ENCODE measurements at regions not wholly inside any gene's neighbourhood (a gene's known extent, or its start where the extent isn't known, plus 50 kb on each side); places are given as distances from the start of the nearest gene placed in this dataset.

GRCh38 chr9:103669296-103669695 is 424.8 kb upstream of the SMC2 start:
- no peak overlapping the region for H3K27ac ChIP-seq
- H3K4me3 ChIP-seq (ENCODE audit: low read depth, low read length), result no peak overlapping the region
- H3K27me3 ChIP-seq (replicated peaks), result no peaks in the 10 kb centered on the region
- no peaks in the 10 kb centered on the region for H3K36me3 ChIP-seq (replicated peaks)
- in situ Hi-C loops (cut with HindIII; ENCODE audit: low pct_ligation_motif_present, low sequenced_read_pairs), result no loop called here
- no peak for DNase-seq
- no peak for TF ChIP-seq CTCF (IDR thresholded peaks at IDR 0.05; ENCODE audit: low read depth, low read length, missing control alignments)

- H3K27me3 ChIP-seq (replicated peaks), result no peaks in the 10 kb centered on the region
- DNase-seq, result no peak
- in situ Hi-C loops (cut with HindIII; ENCODE audit: low pct_ligation_motif_present, low sequenced_read_pairs), result no loop called here
- no peak for TF ChIP-seq CTCF (IDR thresholded peaks at IDR 0.05; ENCODE audit: low read depth, low read length, missing control alignments)
- H3K27ac ChIP-seq, result no peak overlapping the region
- H3K4me3 ChIP-seq (ENCODE audit: low read depth, low read length), result no peak overlapping the region
- no peaks in the 10 kb centered on the region for H3K36me3 ChIP-seq (replicated peaks)
Observed at GRCh38 chr9:103674271-103674670, 419.8 kb upstream of the SMC2 start.

GRCh38 chr9:103680581-103680980 is 413.5 kb upstream of the SMC2 start:
- in situ Hi-C loops (cut with HindIII; ENCODE audit: low pct_ligation_motif_present, low sequenced_read_pairs), result no loop called here

GRCh38 chr9:103681435-103681834 is 412.7 kb upstream of the SMC2 start:
- DNase-seq, result no peak
- Histone ChIP-seq H3K36me3 (replicated peaks) (no peaks in the 10 kb centered on the region), H3K4me3 (ENCODE audit: low read depth, low read length) (no peak overlapping the region), H3K27ac (no peak overlapping the region), H3K27me3 (replicated peaks) (no peaks in the 10 kb centered on the region)
- in situ Hi-C loops (cut with HindIII; ENCODE audit: low pct_ligation_motif_present, low sequenced_read_pairs), result no loop called here
- TF ChIP-seq CTCF (IDR thresholded peaks at IDR 0.05; ENCODE audit: low read depth, low read length, missing control alignments), result no peak

More at GRCh38 chr9:103680581-103680980, 413.5 kb upstream of the SMC2 start:
- Histone ChIP-seq H3K27ac (no peak overlapping the region), H3K36me3 (replicated peaks) (no peaks in the 10 kb centered on the region), H3K27me3 (replicated peaks) (no peaks in the 10 kb centered on the region), H3K4me3 (ENCODE audit: low read depth, low read length) (no peak overlapping the region)
- no peak for TF ChIP-seq CTCF (IDR thresholded peaks at IDR 0.05; ENCODE audit: low read depth, low read length, missing control alignments)
- DNase-seq, result no peak

GRCh38 chr9:103700195-103700962 is 393.7 kb upstream of the SMC2 start:
- Histone ChIP-seq H3K27me3 (replicated peaks) (no peaks in the 10 kb centered on the region), H3K36me3 (replicated peaks) (no peaks in the 10 kb centered on the region), H3K4me3 (ENCODE audit: low read depth, low read length) (no peak overlapping the region), H3K27ac (no peak overlapping the region)
- DNase-seq, result no peak
- no peak for TF ChIP-seq CTCF (IDR thresholded peaks at IDR 0.05; ENCODE audit: low read depth, low read length, missing control alignments)
- in situ Hi-C loops (cut with HindIII; ENCODE audit: low pct_ligation_motif_present, low sequenced_read_pairs), result no loop called here

- Histone ChIP-seq H3K36me3 (replicated peaks) (no peaks in the 10 kb centered on the region), H3K27me3 (replicated peaks) (no peaks in the 10 kb centered on the region), H3K27ac (no peak overlapping the region), H3K4me3 (ENCODE audit: low read depth, low read length) (no peak overlapping the region)
- in situ Hi-C loops (cut with HindIII; ENCODE audit: low pct_ligation_motif_present, low sequenced_read_pairs), result no loop called here
- TF ChIP-seq CTCF (IDR thresholded peaks at IDR 0.05; ENCODE audit: low read depth, low read length, missing control alignments), result no peak
- no peak for DNase-seq
Observed at GRCh38 chr9:103702572-103702971, 391.5 kb upstream of the SMC2 start.

All from brain microvascular endothelial cell (primary cell).